ENCODE measurements at regions not wholly inside any gene's neighbourhood (a gene's known extent, or its start where the extent isn't known, plus 50 kb on each side); places are given as distances from the start of the nearest gene placed in this dataset.
"Not testable (repeated sequence)": the region's sequence is repeated elsewhere in the genome, so short reads cannot be mapped to it uniquely, and the experiment has no call there.

DNA sequence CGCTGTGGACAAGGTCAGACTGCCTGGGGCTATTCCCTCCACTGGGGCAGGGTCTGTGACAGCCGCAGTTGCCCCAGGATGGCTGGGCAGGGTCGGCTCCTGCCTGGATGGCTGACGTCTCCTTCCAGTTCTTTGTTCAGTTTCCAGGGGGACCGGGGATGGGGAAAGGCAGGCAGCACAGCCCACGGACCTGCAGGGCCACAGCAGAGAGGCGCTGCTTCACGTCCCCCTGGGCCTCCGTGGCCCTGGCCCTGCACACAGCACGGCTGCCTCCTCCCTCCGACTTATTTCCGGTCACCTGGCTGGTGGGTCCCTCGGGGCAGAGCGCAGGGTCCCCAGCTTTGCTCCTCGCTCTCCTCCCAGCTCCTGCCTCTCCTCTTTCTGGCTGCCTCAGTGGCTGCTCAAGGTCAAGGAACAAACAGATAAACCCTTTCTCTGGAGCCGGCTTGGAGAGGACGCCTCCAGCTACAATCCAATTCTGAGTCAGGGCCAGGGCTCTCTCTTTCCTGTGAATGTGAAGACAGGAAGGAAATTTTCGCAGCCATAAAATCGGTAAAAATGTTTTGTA, 169.7 kb downstream of the C9orf50 start:
- DNase-seq: no peak
- no peak for TF ChIP-seq GATA1 (IDR thresholded peaks at IDR 0.05; ENCODE audit: low read depth, low read length)
- TF ChIP-seq POLR2A (IDR thresholded peaks at IDR 0.05; ENCODE audit: low read length): no peak

DNA sequence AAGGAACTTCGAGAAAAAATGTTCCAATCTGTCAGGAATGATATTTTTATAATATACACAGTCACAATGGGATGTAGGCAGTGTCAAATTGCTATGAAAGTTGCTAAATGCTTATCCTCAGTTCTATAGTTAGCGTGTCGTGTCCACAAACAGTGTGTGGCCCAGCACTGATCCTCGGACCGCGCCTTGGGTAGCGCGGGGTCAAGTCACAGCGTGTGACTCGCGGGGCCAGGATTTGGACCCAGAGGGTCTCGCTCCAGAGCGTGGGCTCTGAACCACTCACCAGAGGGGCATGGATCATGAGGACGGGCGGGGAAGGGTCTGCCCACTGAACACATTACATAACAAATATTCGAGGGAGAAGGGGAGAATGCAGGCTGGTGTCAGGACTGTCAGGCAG, 171.8 kb downstream of the C9orf50 start:
- TF ChIP-seq POLR2A (IDR thresholded peaks at IDR 0.05; ENCODE audit: low read length): no peak
- TF ChIP-seq GATA1 (IDR thresholded peaks at IDR 0.05; ENCODE audit: low read depth, low read length): no peak
- DNase-seq: no peak

DNA sequence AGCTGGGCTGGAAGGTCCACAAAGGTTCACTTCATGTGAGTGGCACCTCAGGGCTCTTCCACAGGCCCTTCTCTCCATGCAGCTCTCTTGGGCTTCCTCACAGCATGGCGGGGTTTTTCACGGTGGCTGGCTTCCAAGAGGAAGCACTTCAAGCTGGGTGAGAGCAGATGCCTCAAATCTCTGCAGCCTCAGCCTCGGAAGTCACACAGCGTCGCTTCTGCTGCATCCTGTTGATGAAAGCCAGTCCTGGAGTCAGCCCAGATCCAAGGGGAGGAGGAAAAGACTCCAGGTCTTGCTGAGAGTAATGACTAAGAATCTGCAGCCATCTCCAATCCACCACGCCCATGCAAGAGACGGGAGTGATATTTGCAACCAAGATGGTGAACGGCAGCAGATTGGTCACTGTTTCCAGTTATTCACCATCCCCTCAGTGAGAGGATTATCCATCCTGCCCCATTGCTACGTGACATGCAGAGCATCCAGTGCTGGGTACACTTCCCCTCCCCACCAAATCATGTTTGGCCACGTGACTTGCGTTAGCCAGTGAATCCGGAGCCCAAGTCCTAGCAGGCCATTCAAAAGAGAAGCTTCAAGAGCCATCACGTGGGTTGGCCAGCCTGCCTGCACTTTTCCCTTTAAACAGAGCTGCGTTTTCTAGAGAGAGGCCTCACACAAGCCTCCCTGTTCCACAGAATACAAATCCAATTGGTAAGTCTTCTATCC, 173.9 kb downstream of the C9orf50 start:
- DNase-seq: no peak
- TF ChIP-seq GATA1 (IDR thresholded peaks at IDR 0.05; ENCODE audit: low read depth, low read length) (no peak), POLR2A (IDR thresholded peaks at IDR 0.05; ENCODE audit: low read length) (no peak)

DNA sequence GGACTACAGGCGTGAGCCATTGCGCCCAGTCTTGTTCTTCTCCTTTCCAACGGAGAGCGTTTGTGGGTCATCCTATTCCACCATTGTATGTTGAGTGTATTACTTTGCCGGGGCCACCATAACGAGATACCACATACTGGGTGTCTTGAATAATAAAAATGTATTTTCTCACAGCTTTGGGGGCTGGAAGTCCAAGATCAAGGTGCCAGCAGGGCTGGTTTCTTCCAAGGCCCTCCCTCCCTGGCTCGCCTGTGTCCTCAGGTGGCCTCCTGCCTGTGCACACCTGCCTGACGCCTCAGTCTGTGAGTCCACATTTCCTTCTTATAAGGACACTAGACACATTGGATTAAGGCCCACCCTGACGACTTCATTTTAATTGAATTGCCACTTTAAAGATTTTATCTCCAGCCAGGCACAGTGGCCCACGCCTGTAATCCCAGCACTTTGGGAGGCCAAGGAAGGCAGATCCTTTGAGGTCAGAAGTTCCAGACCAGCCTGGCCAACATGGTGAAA, 175.1 kb downstream of the C9orf50 start:
- no peak for DNase-seq
- no peak for TF ChIP-seq POLR2A (IDR thresholded peaks at IDR 0.05; ENCODE audit: low read length)
- TF ChIP-seq GATA1 (IDR thresholded peaks at IDR 0.05; ENCODE audit: low read depth, low read length): no peak

DNA sequence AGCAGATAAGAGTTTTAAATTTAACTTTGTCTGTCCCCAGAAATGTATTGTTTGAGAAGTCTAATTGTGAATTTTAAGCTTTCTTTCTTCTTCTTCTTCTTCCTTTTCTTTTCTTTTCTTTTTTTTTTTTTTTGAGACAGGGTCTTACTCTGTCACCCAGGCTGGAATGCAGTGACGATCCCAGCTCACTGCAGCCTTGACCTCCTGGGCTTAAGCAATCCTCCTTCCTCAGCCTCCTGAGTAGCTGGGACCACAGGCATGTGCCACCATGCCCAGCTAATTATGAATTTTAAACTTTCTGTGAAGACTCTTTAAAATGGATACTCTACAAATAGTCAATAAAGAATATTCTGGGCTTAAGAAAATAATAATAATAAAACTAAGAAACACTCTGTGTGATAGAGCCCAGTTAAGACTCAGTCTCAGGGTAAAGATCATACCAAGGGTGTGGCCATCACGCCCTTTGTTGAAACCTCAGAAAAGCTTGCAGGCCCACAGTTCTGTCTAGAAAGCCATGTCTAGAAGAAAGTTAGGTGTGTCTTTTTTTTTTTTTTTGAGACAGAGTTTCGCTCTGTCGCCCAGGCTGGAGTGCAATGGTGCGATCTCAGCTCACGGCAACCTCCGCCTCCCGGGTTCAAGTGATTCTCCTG, 177.3 kb downstream of the C9orf50 start:
- DNase-seq: not testable (repeated sequence)

DNA sequence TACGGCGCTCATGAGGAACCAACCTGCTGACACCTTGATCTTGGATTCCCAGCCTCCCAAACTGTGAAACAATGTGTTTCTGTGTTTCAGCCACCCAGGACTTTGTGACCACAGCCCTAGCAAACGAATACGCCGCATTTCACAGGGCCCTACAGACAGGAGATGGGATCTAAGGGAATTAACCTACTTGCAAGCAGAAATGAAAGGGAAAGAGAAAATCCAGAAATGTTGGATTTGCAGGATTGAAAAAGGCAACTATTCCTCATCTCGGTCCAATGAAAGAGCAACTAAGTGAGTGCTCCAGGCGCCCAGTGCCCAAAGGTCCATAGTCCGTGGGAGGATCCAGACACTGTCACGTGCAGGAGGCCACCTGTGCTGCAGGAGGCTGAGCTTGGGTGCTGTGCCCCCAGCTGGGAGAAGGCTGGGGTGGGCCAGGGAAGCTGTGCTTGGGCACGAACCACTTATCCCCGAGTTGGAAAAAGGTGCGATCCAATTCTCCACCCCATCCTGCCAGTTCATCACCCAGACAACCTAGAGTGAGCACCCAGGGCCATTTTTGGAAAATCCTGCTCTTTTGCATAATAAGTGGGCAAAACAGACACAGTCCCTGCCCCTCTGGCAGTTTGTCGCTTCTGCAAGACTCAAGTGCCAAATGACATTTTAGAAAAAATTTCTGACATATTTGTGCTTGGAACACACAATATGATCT, 177.9 kb downstream of the C9orf50 start:
- TF ChIP-seq POLR2A (IDR thresholded peaks at IDR 0.05; ENCODE audit: low read length): no peak
- TF ChIP-seq GATA1 (IDR thresholded peaks at IDR 0.05; ENCODE audit: low read depth, low read length): no peak
- DNase-seq: no peak

DNA sequence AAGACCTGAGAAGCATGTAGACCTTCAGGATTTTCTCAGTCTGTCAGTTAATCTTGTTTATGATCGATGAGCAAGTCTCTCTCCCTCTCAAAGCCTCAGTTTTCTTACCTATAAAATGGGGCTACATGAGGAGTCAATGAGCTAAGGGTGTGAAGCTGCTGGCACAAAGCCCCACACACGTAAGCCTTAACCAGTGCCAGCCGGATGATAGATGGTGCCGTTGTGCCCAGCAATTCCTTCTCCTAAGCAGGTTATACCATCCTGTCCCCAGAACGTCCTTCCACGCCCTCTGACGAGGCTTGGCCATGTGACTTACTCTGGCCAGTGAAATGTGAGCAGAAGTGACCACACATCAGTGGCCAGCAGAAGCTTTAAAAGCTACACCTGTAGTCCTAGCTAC, 179.0 kb downstream of the C9orf50 start:
- no peak for DNase-seq
- TF ChIP-seq GATA1 (IDR thresholded peaks at IDR 0.05; ENCODE audit: low read depth, low read length) (no peak), POLR2A (IDR thresholded peaks at IDR 0.05; ENCODE audit: low read length) (no peak)

DNA sequence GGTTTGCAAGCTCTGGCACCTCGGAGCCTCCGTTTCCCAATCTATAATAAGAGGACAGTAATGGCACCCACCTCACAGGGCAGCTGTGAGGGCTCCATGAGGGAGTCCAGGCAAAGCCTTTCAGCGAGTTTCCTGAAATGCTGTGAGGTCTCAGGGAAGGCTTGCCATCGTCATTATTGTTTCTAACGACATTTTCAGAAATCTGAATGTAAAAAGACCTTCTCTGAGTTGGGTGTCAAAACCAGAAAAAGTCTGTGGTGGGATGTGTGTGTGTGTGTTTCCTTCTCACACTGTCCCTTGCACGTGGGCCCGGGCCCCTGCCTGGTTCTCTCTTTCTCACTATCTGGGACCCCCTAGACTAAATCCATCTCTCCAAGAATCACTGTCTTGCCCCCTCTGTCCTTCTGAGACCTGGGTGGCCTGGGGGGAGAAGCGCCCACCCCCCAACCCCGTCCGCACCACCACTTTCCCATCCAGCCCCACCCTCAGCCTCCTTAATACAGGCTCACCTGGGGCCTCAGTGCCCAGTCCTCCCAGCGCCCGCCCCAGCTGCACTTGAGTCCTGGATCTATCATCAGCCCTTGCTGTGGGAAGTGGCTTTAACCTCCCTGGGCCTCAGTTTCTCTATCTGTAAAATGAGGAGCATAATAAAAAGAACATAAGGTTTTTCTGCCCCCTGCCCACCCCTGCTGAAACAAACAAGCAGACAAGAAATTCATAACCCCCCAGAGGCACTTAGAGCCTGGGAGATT, 180.3 kb downstream of the C9orf50 start:
- DNase-seq: no peak
- no peak for TF ChIP-seq GATA1 (IDR thresholded peaks at IDR 0.05; ENCODE audit: low read depth, low read length)
- no peak for TF ChIP-seq POLR2A (IDR thresholded peaks at IDR 0.05; ENCODE audit: low read length)

DNA sequence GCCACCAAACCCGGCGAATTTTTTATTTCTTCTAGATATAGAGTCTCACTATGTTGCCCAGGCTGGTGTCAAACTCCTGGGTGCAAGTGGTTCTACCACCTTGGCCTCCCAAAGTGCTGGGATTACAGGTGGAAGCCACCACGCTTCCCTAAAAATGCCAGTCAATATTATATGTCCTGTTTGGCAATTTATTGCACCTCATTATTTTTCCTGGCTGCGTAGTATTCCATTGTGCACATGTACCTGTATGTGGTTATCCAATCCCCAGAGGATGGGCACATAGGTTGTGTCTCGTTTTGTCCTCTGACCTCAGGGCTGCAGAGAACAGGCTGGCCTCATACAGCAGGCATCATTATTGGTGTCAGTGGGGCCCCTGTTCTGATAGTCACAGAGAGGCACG, 181.7 kb downstream of the C9orf50 start:
- no peak for DNase-seq
- TF ChIP-seq POLR2A (IDR thresholded peaks at IDR 0.05; ENCODE audit: low read length) (no peak), GATA1 (IDR thresholded peaks at IDR 0.05; ENCODE audit: low read depth, low read length) (no peak)

DNA sequence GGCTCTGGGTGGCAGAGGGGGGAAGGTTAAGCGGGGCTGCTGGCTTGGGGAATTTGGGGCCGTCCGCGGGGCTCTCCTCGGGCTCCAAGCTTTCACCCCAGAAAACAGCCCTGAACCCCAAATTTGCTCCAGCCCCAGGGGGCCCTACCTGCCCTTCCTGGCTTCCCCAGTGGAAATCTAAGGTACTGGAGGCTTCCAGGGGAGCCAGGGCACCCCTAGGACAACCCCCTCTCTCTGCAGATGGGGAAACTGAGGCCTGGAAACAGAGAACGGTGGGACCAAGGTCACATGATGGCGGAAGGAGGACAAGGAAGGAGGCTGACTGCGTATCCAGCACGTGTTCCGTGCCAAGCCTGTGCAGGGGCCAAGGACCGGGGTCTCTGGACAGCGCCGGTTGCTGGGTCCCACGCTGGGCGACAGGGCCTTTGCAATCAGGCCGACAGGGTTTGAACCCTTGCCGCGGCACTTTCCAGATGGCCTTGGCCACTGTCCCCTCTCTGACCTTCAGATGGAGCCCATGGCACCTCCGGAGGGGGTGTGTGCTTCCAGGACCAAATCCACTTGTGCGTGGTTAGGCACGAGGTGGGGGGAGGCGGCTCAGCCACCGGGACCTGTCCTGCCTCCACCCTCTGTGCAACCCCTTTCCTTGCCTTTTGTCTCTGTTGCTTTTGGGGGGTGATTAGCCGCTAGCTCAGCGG, 183.1 kb downstream of the C9orf50 start:
- TF ChIP-seq GATA1 (IDR thresholded peaks at IDR 0.05; ENCODE audit: low read depth, low read length) (no peak), POLR2A (IDR thresholded peaks at IDR 0.05; ENCODE audit: low read length) (no peak)
- DNase-seq: no peak

DNA sequence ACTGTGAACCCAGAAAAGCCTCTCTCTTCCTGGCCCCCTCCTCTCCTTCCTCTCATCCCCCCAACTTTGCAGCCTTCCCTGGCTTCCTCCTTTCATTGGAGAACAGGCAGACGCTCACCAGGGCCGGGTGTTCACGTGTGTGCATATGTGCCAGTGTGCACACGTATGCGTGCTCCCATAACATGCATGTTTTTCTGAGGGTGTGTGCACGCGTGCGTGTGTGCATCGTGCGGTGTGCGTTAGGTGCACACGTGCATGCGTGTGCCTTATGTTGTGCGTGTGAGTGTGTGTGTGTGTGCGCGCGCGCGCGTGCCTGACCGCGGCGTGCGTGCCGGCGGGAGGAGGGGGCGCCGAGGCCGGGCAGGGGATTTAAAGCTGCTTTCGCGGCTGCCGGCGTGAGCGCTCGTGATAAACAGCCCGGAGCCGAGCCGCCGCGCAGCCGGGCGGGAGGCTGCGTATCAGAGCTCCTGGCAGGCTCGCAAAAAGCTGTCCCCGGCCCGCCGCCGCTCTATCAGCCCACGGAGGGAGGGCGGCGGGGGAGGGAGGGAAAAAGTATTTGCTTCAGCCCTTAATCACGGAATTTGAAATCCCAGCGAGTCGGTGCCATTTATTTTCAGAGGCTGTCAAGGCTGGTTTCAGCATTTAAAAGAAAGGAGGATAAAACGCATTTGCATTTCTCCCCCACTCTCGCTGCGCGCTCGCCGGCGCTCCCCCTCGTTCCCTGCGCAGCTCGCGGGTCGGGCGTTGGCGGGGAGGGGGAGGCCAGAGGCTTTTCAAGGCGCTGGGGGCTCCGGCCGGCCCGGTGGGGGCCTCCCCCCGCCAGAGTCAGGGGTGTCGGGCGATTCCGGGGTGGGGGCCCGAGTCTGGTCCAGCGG, 183.9 kb downstream of the C9orf50 start:
- no peak for TF ChIP-seq POLR2A (IDR thresholded peaks at IDR 0.05; ENCODE audit: low read length)
- TF ChIP-seq GATA1 (IDR thresholded peaks at IDR 0.05; ENCODE audit: low read depth, low read length): no peak
- no peak for DNase-seq

DNA sequence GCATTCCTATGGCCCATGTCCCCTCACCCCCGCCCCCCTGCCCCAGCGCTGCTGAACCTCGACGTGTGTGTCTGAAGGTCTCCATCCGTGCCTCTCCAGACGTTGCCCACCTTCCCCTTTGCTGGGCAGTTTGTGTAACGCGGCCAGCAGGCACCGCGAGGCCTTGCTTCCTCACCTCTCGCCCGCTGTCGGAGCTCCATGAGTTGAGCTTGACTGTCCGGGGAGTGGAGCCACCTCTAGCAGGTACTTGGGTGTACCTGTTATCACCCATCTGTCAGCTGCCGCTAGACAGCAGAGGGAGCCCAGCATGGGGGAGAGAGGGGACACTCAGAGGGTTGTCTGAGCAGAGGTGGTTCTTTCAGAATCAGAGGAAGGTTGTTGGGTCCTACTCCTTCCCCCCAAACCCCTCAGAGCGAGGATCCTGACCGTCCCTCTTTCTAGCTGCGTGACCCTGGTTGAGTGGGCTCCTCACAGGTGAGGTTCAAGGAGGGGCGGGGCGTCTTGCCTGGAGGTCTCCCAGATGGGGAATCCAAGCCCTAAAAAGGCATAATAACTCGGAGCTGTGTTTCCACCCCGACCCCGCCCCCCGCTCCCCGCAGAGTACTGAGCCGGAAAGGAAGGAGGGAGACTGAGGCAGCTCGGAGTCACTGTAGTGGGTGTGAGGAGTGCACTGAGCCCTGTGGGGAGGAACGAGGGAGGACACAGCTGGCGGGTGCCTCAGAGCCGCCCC, 184.7 kb downstream of the C9orf50 start:
- TF ChIP-seq GATA1 (IDR thresholded peaks at IDR 0.05; ENCODE audit: low read depth, low read length) (no peak), POLR2A (IDR thresholded peaks at IDR 0.05; ENCODE audit: low read length) (no peak)
- DNase-seq: no peak

All from erythroblast (primary cell).